HG02870 (cell line): ENCODE measurements at regions not wholly inside any gene's neighbourhood (a gene's known extent, or its start where the extent isn't known, plus 50 kb on each side); places are given as distances from the start of the nearest gene placed in this dataset.
"Not testable (repeated sequence)": the region's sequence is repeated elsewhere in the genome, so short reads cannot be mapped to it uniquely, and the experiment has no call there.

Experiments
- ATAC-seq: cut with Tn5 transposase; IDR thresholded peaks from one replicate; pipeline ENCODE4 v1.9.1; 2021; ENCODE audit warnings: mild to moderate bottlenecking, moderate library complexity; ENCODE audit not compliant: unreplicated experiment

- ATAC-seq, result no peak
These were observed 1049.3 kb downstream of the GALC start for GRCh38 chr14:86943391-86944365.

DNA sequence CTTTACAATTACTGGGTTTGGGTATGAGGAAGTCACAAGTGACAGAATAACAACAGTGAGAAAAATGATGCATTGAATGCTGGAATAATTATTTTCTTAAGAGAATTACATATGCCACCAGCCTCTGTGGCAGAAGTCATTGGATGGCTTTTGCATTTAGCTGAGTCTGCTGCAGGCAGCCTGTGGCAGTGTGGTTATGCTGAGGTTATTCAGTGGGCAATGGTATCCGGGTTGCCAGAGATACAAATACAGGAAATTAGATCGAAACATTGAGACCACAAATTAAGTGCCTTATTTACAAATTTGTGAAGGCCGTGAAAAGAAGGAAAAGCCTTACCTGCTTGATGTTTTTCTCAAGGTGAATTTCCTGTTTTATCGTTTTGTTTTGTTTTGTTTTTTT is 1050.0 kb downstream of the GALC start:
- ATAC-seq, result no peak

DNA sequence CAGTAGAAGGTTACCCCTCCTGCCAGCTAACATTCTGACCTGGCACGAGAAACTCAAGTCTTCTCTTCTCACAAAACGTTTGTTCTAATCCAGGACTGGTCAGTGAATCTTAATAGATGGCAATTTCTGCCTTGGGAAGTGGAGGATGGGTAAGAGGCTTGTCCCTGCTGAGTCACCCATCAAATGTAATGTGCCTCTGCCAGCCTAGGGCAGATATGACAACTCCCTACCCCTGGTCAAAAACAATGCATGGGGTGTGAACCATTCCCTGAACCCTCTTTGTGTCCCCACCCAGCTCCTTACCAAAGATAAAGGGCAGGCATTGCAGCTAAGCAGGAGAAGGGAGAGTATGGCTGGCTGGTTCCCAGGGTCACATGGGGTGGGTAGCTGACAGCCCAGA is 1052.9 kb downstream of the GALC start:
- no peak for ATAC-seq

- no peak for ATAC-seq
These were observed 1054.7 kb downstream of the GALC start for GRCh38 chr14:86938320-86938719.

- no peak for ATAC-seq
These were observed 1056.4 kb downstream of the GALC start for GRCh38 chr14:86936556-86936955.

GRCh38 chr14:86935241-86935885 is 1057.6 kb downstream of the GALC start:
- no peak for ATAC-seq

DNA sequence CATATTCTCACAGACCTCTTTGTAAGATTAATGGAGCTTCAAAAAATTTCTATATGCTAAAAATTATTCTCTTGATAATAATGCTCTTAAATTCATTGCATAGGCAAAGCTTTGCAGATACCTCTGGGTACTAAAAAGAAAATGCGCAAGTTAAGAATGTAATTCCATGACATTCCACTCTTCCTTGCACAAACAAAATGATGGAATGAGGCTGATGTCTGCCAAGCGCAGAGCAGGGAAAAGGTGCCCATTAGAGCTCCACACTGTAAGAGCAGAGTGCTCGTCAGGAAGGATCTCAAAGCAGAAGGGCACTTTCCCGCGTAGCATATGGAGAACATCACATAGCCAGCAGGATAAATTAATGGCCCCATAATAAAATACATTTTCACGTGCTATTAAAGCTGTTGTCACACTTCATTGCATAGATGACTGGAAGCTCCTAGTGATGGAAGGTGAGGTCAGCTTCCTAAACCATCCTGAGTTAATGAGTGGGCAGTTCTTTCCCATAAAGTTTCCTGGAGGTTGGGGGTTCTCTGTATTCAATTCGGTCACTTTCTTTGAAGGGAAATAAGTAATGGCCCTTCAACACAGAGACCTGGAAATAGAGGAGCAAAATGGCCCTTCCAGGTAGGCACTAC is 1058.9 kb downstream of the GALC start:
- no peak for ATAC-seq

DNA sequence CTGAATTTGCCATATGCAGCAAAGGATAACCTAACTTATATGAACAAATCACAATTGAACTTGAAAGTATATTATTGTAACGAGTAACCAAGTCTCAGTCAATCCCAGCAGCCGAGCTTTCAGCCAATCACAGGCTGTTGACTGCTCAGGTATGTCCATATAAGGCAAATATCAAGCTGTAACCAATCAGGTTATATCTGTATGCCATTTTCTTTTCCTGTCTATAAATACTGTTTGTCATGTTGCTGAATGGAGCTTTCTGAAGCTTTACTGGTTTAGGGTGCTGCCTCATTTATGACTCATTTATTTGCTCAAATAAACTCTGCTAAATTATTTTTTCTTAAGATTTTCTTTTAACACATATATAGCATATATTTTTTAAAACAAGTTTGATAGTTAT is 1059.5 kb downstream of the GALC start:
- ATAC-seq, result no peak

- no peak for ATAC-seq
These were observed 1077.6 kb downstream of the GALC start for GRCh38 chr14:86915406-86915805.

- ATAC-seq, result no peak
These were observed 1080.3 kb downstream of the GALC start for GRCh38 chr14:86912709-86913108.

- ATAC-seq, result no peak
These were observed 1081.5 kb downstream of the GALC start for GRCh38 chr14:86911486-86911885.

DNA sequence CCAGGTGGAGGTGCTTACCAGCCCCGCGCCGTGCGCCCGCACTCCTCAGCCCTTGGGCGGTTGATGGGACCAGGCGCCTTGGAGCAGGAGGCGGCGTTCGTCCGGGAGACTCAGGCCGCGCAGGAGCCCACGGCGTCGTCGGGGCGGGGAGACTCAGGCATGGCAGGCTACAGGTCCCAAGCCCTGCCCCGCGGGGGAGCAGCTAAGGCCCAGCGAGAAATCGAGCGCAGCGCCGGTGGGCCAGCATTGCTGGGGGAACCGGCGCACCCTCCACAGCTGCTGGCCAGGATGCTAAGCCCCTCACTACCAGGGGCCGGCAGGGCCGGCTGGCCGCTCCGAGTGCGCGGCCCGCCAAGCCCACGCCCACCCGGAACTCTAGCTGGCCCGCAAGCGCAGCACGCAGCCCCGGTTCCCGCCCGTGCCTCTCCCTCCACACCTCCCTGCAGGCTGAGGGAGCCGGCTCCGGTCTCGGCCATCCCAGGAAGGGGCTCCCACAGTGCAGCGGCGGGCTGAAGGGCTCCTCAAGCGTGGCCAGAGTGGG is 1087.5 kb downstream of the GALC start:
- ATAC-seq, result not testable (repeated sequence)

DNA sequence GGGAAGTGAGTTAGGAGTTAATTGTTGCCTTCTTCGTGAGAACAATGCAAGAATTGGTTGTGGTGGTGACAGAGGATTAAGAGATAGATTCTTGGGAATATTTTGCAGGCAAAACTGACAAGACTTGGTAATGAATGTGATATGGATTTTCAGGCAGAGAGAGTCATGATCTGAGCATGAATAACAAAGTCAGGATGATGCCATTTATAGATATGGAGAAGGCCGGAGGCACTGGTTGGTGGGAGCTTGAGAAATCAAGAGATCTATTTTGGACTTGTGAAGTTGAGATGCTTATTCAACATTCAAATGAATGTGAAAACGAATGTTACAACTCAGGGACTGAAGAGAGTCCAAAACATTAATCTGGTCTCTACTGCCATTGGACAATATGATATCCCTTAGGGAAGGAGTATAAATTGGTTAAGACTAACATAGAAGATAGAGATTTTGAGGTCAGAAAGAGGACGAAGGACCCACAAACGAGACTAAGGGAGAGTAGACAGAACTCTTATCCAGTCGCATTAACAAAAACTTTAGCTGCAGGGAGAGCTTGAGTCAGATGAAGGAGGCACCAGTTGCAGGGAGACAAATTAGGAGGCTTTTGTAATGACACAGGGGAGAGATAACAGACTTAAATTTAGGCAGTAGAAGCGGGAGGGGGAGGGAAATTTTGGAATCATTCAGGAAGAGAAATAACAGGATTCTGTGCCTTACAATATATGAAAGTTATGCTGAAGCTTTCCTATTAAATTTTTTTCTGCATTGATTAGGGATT is 1090.6 kb downstream of the GALC start:
- ATAC-seq, result no peak

- no peak for ATAC-seq
These were observed 1095.1 kb downstream of the GALC start for GRCh38 chr14:86897704-86898513.

- no peak for ATAC-seq
These were observed 1095.8 kb downstream of the GALC start for GRCh38 chr14:86897224-86897623.

GRCh38 chr14:86896701-86897100 is 1096.3 kb downstream of the GALC start:
- ATAC-seq, result no peak

GRCh38 chr14:86892152-86892956 is 1100.6 kb downstream of the GALC start:
- ATAC-seq, result no peak

DNA sequence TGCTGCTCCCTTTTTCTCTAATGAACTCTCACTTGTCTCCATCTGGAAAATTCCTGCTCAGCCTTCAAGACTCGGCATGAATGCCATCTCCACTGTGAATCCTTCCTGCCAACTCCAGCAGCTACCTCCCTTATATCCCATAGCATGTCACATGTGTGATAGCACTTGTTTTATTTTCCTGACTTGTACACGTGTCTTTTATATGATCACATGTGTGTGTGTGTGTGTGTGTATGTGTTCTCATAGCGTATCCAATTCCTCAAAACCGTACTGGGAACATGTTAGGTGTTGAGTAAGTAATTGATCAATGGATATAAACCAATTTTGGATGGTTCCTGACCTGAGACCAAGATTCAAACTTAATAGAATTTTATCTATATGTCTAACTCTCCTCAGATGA is 1107.7 kb downstream of the GALC start:
- ATAC-seq, result no peak

GRCh38 chr14:86884498-86884897 is 1108.5 kb downstream of the GALC start:
- ATAC-seq, result no peak
